HL-60 (cell line): ENCODE measurements at regions not wholly inside any gene's neighbourhood (a gene's known extent, or its start where the extent isn't known, plus 50 kb on each side); places are given as distances from the start of the nearest gene placed in this dataset.

Experiments
- DNase-seq, 2 experiments: peaks; one replicate each; pipeline ENCODE4 v3.0.0-alpha.2; 2010 to 2020; ENCODE audit warnings: low read depth in 1 of 2, low spot score in 1 of 2
- H3K27ac ChIP-seq: fragments of 250-450 bp; sonication (Bioruptor Pico); replicated peaks from 2 replicates; pipeline ENCODE4 v1.5.1; 2020; ENCODE audit warnings: mild to moderate bottlenecking, moderate library complexity
- H3K27me3 ChIP-seq: fragments of 250-450 bp; sonication (Bioruptor Pico); 2 replicates; pipeline ENCODE4 v1.5.1; 2021; ENCODE audit warnings: mild to moderate bottlenecking, moderate library complexity; ENCODE audit not compliant: insufficient read depth, poor library complexity, severe bottlenecking
- H3K4me3 ChIP-seq: replicated peaks from 2 replicates; pipeline ENCODE4 v1.5.1; 2011; ENCODE audit warnings: mild to moderate bottlenecking, control low read depth, low read length; ENCODE audit not compliant: insufficient read depth
- CTCF ChIP-seq: IDR thresholded peaks from one replicate; pipeline ENCODE4 v1.5.1; 2011; ENCODE audit warnings: low read length, control low read depth, inconsistent platforms; ENCODE audit not compliant: insufficient read depth
- GABPA ChIP-seq: IDR thresholded peaks from 2 replicates; pipeline ENCODE4 v1.6.1; 2012; ENCODE audit warnings: low read depth
- POLR2AphosphoS5 ChIP-seq: IDR thresholded peaks from 2 replicates; pipeline ENCODE4 v1.6.1; 2012; ENCODE audit warnings: low read depth
- SPI1 ChIP-seq: IDR thresholded peaks from 2 replicates; pipeline ENCODE4 v1.6.1; 2012; ENCODE audit warnings: low read depth, mild to moderate bottlenecking, borderline replicate concordance
- TF ChIP-seq, protein P1 (sequence below): IDR thresholded peaks from 2 replicates; pipeline ENCODE4 v1.6.1; 2012; ENCODE audit warnings: low read depth; ENCODE audit not compliant: insufficient replicate concordance

- Histone ChIP-seq H3K27ac (no peak overlapping the region), H3K27me3 (peaks cover 4% of the 10 kb centered on the region), H3K4me3 (no peak overlapping the region)
- no peak for DNase-seq
- TF ChIP-seq, protein P1, sequence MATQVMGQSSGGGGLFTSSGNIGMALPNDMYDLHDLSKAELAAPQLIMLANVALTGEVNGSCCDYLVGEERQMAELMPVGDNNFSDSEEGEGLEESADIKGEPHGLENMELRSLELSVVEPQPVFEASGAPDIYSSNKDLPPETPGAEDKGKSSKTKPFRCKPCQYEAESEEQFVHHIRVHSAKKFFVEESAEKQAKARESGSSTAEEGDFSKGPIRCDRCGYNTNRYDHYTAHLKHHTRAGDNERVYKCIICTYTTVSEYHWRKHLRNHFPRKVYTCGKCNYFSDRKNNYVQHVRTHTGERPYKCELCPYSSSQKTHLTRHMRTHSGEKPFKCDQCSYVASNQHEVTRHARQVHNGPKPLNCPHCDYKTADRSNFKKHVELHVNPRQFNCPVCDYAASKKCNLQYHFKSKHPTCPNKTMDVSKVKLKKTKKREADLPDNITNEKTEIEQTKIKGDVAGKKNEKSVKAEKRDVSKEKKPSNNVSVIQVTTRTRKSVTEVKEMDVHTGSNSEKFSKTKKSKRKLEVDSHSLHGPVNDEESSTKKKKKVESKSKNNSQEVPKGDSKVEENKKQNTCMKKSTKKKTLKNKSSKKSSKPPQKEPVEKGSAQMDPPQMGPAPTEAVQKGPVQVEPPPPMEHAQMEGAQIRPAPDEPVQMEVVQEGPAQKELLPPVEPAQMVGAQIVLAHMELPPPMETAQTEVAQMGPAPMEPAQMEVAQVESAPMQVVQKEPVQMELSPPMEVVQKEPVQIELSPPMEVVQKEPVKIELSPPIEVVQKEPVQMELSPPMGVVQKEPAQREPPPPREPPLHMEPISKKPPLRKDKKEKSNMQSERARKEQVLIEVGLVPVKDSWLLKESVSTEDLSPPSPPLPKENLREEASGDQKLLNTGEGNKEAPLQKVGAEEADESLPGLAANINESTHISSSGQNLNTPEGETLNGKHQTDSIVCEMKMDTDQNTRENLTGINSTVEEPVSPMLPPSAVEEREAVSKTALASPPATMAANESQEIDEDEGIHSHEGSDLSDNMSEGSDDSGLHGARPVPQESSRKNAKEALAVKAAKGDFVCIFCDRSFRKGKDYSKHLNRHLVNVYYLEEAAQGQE: no peak
- TF ChIP-seq CTCF: no peak
- TF ChIP-seq GABPA: no peak
- no peak for TF ChIP-seq POLR2AphosphoS5
- TF ChIP-seq SPI1: no peak
These were observed 65.7 kb upstream of the FLT1 start for GRCh38 chr13:28560612-28561011.

GRCh38 chr13:28559636-28560259 is 64.8 kb upstream of the FLT1 start:
- Histone ChIP-seq H3K27me3 (peaks cover 4% of the 10 kb centered on the region), H3K4me3 (no peak overlapping the region), H3K27ac (no peak overlapping the region)
- no peak for TF ChIP-seq POLR2AphosphoS5
- no peak for TF ChIP-seq SPI1
- TF ChIP-seq, protein P1: no peak
- no peak for TF ChIP-seq CTCF
- TF ChIP-seq GABPA: no peak
- no peak for DNase-seq

DNA sequence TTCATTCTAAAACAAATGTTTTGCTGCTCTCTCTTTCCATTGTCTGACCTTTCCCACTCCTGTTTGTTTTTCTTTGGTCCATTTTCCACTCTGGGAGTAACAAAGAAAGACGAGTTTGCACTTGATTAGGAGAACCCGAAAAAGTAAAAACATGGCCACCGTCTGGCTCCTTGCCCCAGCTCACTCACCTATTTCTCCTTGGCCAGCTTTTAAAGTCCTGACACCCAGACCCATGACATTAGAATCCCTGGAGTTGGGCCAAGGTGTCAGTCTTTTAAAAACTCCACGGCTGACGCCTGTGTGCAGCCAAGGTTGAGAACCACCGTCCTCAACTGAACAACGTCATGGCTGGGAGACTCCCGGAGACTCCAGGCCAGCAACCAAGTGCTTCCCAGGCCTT is 63.6 kb upstream of the FLT1 start:
- H3K4me3 ChIP-seq: no peak overlapping the region
- H3K27ac ChIP-seq: no peak overlapping the region
- H3K27me3 ChIP-seq: peaks cover 4% of the 10 kb centered on the region
- DNase-seq: no peak
- TF ChIP-seq POLR2AphosphoS5 (no peak), GABPA (no peak), CTCF (no peak), SPI1 (no peak)
- TF ChIP-seq, protein P1: no peak
